ENCODE measurements at regions not wholly inside any gene's neighbourhood (a gene's known extent, or its start where the extent isn't known, plus 50 kb on each side); places are given as distances from the start of the nearest gene placed in this dataset.

DNA sequence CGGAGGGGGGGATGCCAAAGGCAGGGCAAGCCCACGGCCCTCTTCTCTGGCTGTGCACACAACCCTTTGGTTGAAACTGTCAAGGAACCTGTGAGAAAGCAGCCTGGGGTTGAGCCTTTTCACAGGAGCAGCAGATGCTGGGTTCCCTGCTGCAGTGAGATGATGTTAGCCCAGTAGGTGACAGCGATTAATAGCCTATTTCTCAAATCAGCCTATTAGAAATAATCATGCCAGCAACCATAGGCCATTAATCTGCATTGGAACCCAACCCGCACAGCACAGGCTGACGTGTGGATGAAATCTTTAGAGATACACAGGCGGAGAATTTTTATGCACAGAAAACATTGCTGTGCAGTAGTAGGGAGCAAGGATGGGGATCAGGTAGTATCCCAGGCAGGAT lies 637.5 kb downstream of the AJAP1 start:
- DNase-seq (ENCODE audit: low read depth in 3 of 3), result no peak

DNA sequence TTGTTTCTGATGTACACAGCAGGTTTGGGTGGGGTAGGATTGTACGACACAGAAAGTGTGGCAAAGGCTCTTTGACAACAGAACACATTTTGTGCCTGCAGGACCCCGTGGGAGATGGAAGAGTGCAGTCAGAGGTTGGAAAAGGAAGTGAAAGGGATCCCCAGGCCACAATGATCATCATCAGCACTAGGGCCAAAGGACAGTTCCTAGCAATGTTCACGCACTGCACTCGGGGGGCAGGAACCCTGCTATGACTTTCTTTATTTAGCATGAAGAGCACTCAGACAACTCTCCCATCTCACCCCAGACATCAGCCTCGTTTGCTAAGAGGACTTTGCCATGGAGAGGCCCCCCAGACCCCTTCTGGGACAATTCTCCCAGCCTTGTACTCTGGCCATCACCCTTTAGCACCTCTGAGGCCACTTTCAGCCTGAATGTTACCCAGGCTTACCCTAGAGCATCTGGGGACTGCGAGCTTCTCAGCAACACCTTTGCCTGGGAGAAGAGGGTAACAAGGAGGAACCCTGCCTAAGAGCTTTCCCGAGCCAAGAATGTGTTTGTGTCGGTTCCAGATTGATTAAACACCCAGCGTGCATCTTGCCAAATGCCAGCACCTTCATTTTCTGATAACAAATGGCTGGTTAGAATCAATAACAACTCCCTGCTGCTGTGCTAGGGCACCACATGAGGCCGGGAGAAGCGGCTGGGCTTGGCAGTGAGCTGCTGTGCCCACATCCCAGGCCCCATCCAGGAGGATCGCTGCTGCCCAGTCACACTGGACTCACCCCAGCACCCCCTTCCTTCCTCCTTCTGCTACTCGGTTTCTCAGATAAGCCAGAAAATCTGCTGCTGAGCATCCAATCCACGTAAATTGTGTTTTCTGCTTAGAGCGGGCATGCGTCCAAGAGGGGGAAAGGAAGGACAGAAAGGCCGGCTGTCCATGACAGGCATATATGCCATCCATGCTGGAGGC lies 633.1 kb downstream of the AJAP1 start:
- no peak for DNase-seq (ENCODE audit: low read depth in 3 of 3)

DNA sequence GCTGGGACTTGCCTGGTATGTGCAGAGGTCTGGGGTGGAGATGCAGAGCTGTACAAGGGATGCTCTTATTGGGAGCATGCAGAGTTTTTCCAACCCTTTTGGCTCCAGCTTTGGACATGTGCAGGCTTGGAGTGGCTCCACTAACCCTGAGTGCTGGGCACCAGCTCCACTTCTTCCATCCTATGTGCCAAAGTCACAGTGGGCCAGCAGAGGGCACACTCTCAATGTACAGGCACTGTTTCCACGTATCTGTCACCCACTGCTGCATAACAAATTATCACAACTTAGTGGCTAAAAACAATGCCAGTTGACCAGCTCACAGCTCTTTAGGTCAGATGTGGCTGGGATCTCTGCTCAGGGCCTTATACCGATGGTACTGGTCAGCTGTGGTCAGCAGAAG lies 631.8 kb downstream of the AJAP1 start:
- DNase-seq (ENCODE audit: low read depth in 3 of 3), result no peak

DNA sequence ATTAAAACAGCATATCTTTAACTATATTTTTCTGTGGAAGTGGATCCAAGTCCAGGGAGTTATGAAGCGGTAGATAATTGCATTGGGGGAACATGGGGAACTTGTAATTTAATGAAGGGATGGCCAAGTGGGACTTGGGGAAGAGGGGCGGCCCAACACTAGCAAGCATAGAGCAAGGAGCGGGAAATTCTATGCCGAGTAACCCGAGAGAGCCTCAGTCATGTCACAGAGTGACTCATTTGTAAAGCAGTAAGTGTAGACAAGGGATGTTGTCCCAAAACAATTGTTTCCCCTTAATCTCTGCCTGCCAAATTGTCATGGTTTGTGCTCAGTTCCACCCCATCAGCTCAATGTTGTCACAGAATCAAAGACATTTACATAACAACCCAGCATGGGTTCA lies 620.1 kb downstream of the AJAP1 start:
- DNase-seq (ENCODE audit: low read depth in 3 of 3), result no peak

DNA sequence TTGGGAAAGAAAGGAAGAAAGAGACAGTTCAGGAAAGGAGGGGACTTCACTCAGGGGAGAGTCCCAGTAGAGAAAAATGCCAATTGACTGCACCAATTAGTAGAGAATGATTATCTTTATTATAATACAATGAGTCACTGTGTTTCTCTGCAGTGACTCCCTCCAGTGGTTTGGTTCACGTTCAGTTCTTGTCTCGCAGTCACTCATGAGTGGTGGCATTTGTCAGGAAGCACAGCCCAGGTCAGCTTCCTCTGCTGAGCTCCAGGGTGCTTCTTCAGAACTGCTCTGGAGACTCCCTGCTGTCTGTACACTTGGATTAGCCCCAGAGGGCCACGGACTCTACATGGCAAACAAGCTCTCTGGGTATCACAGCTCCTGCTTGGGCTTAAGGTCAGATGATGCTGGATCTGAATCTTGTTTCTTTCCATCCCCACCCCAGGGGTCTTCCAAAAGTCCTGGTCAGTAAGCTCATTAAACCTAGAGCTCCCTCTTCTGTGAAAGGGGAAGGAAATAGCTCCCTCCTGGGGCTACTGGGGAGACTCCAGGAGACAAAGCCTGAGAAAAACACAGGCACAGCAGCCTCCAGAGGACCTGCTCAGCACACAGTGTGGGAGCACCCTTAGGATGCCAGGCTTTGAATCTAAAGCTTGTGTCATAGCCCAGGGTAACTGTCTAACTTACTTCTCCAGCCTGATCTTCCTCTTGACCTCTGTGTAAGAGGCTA lies 619.0 kb downstream of the AJAP1 start:
- no peak for DNase-seq (ENCODE audit: low read depth in 3 of 3)

DNA sequence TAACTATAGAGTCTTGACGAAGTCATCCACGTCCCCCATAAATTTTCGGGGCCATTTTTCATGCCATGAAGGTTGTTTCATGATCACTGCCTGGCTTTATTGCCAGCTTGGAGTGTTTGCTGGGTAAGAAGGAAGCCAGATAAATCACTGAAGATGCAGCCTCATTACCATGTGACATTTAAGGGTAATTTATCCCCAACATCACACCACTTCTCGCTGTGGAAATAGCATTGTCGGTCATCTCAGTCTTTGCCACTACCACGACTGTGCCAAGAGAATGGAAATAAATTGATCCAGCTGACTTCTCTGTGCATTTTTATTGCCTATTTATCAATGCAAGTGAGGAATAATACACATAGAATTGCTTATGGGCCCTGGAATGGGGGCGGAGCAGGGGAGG lies 617.9 kb downstream of the AJAP1 start:
- DNase-seq (ENCODE audit: low read depth in 3 of 3), result no peak

DNA sequence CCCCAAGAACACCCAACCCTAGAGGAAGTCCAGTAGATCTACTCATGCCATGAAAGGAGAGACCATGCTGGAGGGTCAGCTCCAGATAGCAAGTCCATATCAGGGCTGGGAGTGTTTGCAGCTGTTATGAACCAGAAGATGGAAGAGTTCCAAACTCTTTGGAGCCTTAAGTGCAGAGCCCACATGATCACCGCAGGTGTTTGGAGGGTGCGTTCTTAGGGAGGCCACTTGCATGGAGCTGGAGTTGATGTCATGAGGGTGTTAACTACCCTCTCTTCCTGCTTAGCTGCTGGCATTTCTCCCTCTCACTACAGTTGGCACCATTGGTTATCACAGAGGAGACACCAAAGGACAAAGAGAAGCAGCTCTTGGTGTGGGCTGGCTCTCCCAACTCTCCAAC lies 616.9 kb downstream of the AJAP1 start:
- no peak for DNase-seq (ENCODE audit: low read depth in 3 of 3)

DNA sequence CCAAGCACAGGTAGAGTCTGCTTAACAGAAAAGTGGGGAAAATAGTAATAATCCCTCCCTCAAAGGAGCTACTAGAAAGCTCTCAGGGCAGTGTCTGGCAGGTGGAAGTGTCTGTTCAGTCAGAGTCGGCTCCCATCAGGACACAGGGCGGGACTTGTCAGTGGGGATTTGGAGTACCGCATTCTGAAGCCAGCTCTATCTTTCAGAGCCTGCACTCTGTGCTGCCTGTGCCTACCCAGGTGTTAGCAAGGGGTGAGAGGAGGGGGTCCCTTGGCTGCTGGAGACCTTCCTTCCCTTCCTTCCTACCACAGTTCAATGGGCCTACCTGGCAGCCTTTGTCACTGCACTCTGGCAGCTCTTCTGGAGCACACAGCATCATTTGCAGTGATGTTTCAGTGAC lies 615.5 kb downstream of the AJAP1 start:
- DNase-seq (ENCODE audit: low read depth in 3 of 3), result no peak

DNA sequence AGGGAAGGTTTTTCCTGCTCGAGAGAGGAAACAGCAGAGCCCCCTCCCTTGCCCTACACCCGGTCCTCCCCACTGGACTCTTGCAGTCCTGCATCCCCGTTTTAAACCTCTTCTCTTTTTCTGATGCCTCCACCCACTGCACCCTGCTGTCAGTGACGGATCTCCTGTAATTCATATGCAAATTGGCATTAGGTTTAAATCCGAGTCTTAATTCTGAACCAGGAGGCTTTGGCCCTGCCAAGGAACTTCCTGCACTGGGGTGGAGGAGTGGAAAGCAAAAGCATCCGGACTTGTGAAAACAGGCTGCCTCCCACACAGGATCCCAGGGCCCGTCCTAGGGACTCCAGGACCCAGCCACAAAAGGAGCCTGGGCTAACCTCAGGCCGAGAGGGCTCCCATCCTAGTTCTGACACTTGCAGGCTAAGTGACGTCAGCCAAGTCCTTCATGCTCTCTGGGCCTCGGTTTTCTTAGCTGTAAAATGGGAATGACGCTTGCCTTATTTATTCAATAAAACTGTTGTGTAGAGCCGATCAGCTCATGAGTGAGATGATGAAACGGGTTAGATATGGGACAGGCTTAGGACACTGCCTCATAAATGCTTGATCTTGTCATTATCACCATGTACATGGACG lies 613.3 kb downstream of the AJAP1 start:
- no peak for DNase-seq (ENCODE audit: low read depth in 3 of 3)

DNA sequence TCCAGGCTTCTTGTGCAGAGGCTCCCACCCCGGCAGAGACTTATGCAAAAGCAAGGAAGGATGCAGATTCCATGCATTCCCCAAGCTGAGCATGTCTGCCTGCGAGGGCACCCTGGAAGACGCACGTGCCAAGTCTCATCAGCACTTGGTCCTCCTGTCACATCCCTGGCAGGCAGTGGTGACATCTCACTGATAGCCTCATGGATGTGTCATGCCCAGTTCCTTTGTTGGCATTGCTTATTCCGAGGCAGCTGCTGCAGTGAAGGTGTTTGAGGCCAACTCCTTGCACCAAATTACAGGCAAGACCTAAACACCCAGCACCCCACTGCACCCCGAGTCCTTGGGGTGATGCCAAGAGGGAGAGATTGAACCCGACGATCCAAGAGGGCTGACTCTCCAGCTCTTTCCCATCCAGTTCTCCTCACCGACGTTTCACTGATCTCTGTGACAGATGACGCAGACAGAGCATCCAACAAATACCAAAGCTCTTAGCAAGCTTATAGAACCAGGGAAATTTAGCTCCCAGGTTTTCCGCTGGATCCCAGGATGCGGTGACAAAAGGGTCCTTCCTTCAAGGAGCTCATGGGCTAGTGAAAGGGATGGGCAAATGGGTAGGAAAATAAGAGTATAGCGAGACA lies 611.1 kb downstream of the AJAP1 start:
- no peak for DNase-seq (ENCODE audit: low read depth in 3 of 3)

DNA sequence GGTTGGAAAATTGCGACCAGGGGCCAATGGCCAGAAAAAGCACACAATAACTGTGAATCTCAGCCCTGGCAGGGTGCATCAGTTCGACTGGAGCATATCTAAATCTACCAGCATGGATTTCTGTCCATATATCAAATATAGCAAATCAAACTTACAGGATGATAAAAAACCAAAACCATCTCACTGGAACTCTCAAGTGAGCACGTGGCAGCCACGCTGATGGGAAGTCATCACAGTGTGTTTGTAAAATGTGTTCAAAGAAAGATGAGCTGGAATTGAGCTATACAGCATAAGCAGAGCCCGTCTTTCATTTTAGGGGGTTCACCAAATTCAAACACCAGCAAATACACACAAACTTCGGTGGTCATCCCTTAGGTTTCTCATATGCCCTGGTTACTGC lies 610.1 kb downstream of the AJAP1 start:
- DNase-seq (ENCODE audit: low read depth in 3 of 3), result no peak

DNA sequence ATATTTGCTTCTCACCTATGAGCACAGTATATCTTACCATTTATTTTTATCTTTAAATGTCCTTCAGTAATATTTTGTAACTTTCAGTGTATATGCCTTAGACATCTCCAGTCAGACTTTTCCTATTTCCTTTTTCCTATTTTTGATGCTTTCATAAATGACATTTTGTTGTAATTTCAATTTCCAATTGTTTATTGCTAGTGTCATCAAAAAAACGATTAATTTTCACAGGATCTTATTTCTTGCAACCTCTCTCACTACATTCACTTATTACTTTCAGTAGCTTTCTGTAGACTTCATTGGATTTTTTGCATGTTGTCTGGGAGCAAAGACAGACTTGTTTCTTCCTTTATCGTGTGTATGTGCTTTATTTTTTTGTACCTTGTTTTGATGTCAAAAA lies 602.4 kb downstream of the AJAP1 start:
- no peak for DNase-seq (ENCODE audit: low read depth in 3 of 3)

DNA sequence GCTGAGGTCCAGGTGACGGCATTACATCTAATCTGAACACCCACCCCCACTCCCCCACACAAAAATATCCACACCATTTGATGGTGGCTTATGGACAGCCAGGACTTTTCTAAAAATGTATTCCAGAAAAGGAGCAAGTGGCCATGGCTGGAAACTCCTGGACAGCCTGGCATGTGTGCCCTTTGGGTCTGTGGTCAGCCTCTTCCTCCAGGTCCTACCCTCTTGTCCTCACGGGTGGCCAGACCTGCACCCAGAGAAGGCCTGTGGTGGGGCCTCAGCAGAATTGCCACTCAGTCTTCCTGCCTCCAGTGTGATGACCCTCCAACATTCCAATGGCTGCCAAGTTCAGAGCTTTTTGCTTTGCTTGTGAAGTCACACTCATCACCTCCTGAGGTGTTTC lies 600.6 kb downstream of the AJAP1 start:
- no peak for DNase-seq (ENCODE audit: low read depth in 3 of 3)

DNA sequence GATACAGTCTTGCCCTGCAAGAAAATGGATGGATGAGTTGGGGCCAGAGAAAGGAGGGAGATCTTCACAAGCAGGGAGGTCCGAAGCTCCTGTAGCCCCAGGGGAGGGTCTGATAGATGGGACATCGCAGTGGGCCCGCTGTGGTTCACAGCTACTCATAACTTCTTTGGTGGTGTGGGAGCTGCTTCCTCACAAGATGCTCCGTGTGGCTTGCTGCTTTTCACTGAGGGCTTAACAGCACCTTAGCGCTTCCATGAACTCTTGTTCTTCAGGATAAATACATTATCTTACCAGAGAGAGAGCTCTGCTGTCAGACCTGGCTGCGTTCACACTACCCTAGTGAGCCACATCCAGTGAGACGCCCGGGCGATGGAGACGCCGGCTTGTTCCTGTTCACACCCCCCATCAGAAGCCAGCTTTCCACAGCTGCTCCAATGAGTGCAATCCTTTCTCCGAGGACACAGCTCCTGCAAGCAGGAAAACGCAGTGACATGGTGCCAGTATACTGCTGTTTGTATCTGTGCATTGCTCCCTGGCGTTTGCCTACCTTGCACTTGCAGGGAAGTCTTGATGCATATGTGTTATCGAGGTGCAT lies 599.8 kb downstream of the AJAP1 start:
- no peak for DNase-seq (ENCODE audit: low read depth in 3 of 3)

DNA sequence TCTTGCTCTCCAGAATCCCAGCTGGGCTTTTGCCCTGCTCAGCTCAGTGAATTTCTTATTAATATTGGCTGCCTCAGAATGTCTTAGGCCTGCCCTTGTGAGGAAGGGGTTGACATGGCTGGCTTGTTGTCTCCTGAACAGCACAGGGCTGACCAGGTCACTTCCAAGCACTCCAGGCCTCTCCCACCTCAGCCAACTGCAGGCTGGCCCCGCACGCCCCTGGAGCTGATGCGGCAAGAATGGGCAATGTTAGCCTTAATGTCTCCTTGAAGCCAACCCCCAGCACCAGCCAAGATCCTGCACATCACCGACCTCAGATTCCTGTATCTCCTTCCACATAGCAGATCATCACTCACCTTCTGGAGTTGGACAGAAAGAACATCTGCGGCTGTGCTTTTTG lies 598.6 kb downstream of the AJAP1 start:
- DNase-seq (ENCODE audit: low read depth in 3 of 3), result no peak

DNA sequence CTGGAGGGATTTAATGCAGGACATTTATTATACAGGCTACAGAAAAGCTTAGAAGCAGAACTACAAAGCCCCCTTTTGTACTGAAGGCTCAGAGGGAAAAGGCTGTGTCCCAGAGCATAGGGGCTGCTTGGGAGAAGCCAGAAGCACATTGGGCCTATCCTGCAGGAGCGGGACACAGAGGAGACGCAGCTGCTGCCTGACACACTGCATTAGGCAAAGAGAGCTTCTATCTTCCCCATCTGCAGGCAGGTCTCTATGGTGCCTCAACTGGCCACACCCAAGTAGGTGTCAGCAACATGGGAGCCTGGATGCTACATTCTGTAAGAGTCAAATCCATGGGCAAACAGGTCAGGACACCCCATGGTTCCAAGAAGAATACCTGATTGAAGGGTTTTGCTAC lies 595.9 kb downstream of the AJAP1 start:
- no peak for DNase-seq (ENCODE audit: low read depth in 3 of 3)

DNA sequence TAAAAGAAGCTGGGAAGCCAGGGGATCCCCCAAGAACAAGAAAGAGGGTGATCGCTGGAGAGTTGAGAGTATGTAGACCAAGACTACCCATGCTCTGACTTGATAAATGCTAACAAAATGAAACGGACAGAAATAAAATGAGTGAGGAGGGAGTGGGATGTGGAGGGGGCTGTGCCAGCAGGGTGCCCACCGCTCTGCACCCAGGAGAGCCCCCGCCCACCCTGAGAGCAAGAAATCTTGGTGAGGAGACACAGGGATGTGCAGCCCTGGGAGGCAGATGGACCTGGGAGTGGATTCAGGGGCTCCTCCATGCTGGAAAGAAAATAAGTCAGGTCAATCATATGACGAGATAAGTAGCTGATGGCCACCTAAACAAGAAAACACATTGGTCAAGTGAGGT lies 590.9 kb downstream of the AJAP1 start:
- DNase-seq (ENCODE audit: low read depth in 3 of 3), result no peak

DNA sequence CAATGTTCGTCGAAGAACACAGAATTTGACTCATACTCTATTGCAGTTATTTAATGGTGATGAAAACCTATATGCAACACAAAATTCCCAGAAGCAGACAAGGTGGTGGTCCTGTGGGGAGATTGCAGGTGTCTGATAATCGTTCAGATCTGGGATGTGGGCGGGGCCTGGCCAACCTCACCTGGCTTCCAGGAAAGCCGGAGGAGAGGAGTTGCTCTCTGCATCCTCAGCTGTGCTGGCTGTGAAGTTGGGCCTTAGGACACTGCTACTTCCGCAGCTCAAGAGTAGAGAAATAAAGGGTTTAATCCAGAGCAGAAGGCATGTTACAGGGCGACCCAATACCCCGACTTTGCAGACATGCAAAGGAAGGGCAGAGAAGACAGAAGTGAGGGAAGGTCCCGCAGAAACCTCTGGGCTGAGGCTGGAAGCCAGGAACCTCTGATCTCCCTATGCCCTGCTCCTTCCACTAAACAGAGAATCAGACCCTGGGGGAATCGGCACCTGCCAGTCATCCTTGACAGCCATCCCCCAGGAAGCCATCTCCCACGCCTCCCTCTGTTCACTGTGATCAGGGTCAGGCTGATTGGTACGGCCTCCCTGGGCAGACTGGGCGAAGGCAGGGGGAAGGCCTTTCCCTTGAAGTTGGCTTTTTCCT lies 590.3 kb downstream of the AJAP1 start:
- DNase-seq (ENCODE audit: low read depth in 3 of 3), result no peak

DNA sequence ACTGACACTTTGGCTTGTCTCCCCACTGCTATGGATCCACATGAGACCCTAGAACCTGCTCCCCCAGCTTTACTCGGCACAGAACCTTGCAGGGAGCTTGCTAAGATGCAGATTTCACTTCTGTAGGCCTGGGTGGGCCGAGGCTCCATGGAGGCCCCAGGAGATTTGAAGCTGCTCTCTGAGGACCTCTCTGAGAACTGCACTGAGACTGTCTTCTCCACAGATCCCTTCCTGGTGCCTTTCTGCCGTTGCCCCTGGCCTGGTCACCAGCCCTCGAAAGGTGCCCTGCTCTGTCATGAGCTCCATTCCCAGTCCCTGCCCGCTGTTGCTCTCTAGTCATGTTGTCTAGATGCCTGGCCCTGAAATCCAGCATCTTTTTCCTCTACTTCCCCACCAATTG lies 588.4 kb downstream of the AJAP1 start:
- DNase-seq (ENCODE audit: low read depth in 3 of 3), result no peak

DNA sequence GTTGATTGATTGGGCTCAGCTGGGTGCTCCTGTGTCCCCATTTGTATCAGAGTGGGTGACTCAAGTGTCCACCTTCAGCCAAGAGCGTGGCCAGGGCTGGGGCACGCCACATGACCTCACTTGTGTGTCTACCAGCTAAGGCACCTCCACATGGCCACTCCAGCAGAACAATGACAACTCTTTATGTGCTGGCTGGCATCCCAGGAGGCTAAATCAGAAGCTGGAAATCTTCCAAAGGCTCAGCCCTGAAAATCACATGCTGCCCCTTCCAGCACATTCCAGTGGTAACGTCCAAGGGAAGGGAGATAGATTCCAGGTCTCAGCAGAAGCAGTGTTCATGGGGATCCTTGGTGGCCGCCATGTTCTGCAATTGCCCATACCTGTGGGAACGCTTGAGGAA lies 585.5 kb downstream of the AJAP1 start:
- no peak for DNase-seq (ENCODE audit: low read depth in 3 of 3)
